ENCODE measurements at regions not wholly inside any gene's neighbourhood (a gene's known extent, or its start where the extent isn't known, plus 50 kb on each side); places are given as distances from the start of the nearest gene placed in this dataset.
A peak's percentile ranks its signal among the peaks of the same experiment; 100 is the strongest.

GRCh38 chr18:76662626-76663025 lies 159.7 kb upstream of the ZNF236 start:
- Histone ChIP-seq H3K27ac (no peak overlapping the region), H3K9ac (no peak overlapping the region), H3F3A (ENCODE audit: low read depth) (peaks cover 3% of the 10 kb centered on the region), H3K4me1 (peaks cover 15% of the 10 kb centered on the region), H3K4me2 (no peak overlapping the region), H2AFZ (replicated peaks) (no peak overlapping the region), H4K20me1 (ENCODE audit: low read depth) (no peaks in the 10 kb centered on the region), H3K4me3 (no peak overlapping the region), H3K79me2 (ENCODE audit: low read depth) (no peaks in the 10 kb centered on the region), H3K9me3 (ENCODE audit: low read depth) (no peaks in the 10 kb centered on the region), H3K36me3 (no peaks in the 10 kb centered on the region), H3K27me3 (no peaks in the 10 kb centered on the region)
- Mint-ChIP-seq H3K27me3 (ENCODE audit: insufficient read depth, low read depth) (peaks cover 7% of the 10 kb centered on the region), H3K36me3 (no peaks in the 10 kb centered on the region), H3K4me1 (peaks cover 6% of the 10 kb centered on the region), H3K9me3 (peaks cover 3% of the 10 kb centered on the region), H3K27ac (no peak overlapping the region), H3K4me3 (no peak overlapping the region)
- no peak for TF ChIP-seq EZH2phosphoT487 (IDR thresholded peaks at IDR 0.05)
- TF ChIP-seq EZH2 (IDR thresholded peaks at IDR 0.05): no peak
- TF ChIP-seq, protein P1, sequence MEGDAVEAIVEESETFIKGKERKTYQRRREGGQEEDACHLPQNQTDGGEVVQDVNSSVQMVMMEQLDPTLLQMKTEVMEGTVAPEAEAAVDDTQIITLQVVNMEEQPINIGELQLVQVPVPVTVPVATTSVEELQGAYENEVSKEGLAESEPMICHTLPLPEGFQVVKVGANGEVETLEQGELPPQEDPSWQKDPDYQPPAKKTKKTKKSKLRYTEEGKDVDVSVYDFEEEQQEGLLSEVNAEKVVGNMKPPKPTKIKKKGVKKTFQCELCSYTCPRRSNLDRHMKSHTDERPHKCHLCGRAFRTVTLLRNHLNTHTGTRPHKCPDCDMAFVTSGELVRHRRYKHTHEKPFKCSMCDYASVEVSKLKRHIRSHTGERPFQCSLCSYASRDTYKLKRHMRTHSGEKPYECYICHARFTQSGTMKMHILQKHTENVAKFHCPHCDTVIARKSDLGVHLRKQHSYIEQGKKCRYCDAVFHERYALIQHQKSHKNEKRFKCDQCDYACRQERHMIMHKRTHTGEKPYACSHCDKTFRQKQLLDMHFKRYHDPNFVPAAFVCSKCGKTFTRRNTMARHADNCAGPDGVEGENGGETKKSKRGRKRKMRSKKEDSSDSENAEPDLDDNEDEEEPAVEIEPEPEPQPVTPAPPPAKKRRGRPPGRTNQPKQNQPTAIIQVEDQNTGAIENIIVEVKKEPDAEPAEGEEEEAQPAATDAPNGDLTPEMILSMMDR (IDR thresholded peaks at IDR 0.05): no peak
- DNase-seq (ENCODE audit: low spot score): no peak

- Histone ChIP-seq H3F3A (ENCODE audit: low read depth) (peaks cover 3% of the 10 kb centered on the region), H3K4me1 (peaks cover 15% of the 10 kb centered on the region), H3K27me3 (no peaks in the 10 kb centered on the region), H3K4me2 (no peak overlapping the region), H3K36me3 (no peaks in the 10 kb centered on the region), H3K79me2 (ENCODE audit: low read depth) (no peaks in the 10 kb centered on the region), H3K4me3 (no peak overlapping the region), H3K27ac (no peak overlapping the region), H2AFZ (replicated peaks) (no peak overlapping the region), H3K9me3 (ENCODE audit: low read depth) (no peaks in the 10 kb centered on the region), H3K9ac (no peak overlapping the region), H4K20me1 (ENCODE audit: low read depth) (no peaks in the 10 kb centered on the region)
- no peak for DNase-seq (ENCODE audit: low spot score)
- Mint-ChIP-seq H3K36me3 (no peaks in the 10 kb centered on the region), H3K4me3 (no peak overlapping the region), H3K27me3 (ENCODE audit: insufficient read depth, low read depth) (peaks cover 10% of the 10 kb centered on the region), H3K4me1 (peaks cover 6% of the 10 kb centered on the region), H3K9me3 (peaks cover 3% of the 10 kb centered on the region), H3K27ac (no peak overlapping the region)
- no peak for TF ChIP-seq EZH2phosphoT487 (IDR thresholded peaks at IDR 0.05)
- TF ChIP-seq, protein P1 (IDR thresholded peaks at IDR 0.05): no peak
- no peak for TF ChIP-seq EZH2 (IDR thresholded peaks at IDR 0.05)
Observed at GRCh38 chr18:76660571-76661192, 161.7 kb upstream of the ZNF236 start.

DNA sequence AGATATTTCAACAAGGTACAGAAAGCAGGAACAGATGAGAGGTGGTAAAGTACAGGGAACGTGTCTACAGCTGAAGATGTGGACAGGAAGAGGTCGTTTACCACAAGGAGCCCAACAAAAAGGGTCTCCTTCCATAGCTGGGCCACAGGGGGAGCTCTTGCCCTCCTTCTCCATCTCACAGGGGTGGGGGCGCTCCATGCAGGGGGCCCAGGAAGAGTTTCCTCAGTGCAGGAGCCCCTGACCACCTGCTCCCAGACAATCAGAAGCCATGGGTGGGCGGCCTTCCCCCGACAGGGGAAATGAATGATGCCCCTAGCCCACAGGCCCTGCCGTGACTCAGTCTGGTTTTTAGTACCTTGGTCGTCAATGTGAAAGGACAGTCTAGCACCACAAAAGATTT lies 163.6 kb upstream of the ZNF516 start:
- Histone ChIP-seq H3F3A (ENCODE audit: low read depth) (peaks cover 3% of the 10 kb centered on the region), H3K27me3 (no peaks in the 10 kb centered on the region), H3K4me2 (no peak overlapping the region), H3K4me3 (no peak overlapping the region), H3K4me1 (peaks cover 15% of the 10 kb centered on the region), H3K36me3 (no peaks in the 10 kb centered on the region), H3K9ac (no peak overlapping the region), H3K27ac (no peak overlapping the region), H3K9me3 (ENCODE audit: low read depth) (no peaks in the 10 kb centered on the region), H4K20me1 (ENCODE audit: low read depth) (no peaks in the 10 kb centered on the region), H2AFZ (replicated peaks) (peak overlapping the region; percentile 75), H3K79me2 (ENCODE audit: low read depth) (no peaks in the 10 kb centered on the region)
- Mint-ChIP-seq H3K4me3 (no peak overlapping the region), H3K4me1 (peaks cover 6% of the 10 kb centered on the region), H3K27ac (no peak overlapping the region), H3K27me3 (ENCODE audit: insufficient read depth, low read depth) (peaks cover 10% of the 10 kb centered on the region), H3K36me3 (no peaks in the 10 kb centered on the region), H3K9me3 (peaks cover under 1% of the 10 kb centered on the region)
- peak; percentile 79 for DNase-seq (ENCODE audit: low spot score)
- TF ChIP-seq EZH2phosphoT487 (IDR thresholded peaks at IDR 0.05): no peak
- TF ChIP-seq, protein P1 (IDR thresholded peaks at IDR 0.05): peak; percentile 74

All from neural progenitor cell (in vitro differentiated cells).